Endothelial cell of umbilical vein (primary cell): ENCODE measurements at regions not wholly inside any gene's neighbourhood (a gene's known extent, or its start where the extent isn't known, plus 50 kb on each side); places are given as distances from the start of the nearest gene placed in this dataset.

Source experiments
- BruUV-seq: library from RNA; stranded (reverse); fragments of 400-500 nt; replicated peaks from 2 replicates; lab custom pipeline; 2021; lab: Mats Ljungman, UMichigan
- CTCF ChIA-PET: fragments of 300-600, 350-600 bp; sonication (Branson Sonifier 250); formaldehyde crosslinking; loops from one replicate; lab custom pipeline; 2021; ENCODE audit warnings: antibody characterized with exemption, inconsistent platforms; lab: Charles Lee
- POLR2A ChIA-PET: fragments of 300-600, 350-600 bp; sonication (Branson Sonifier 250); formaldehyde crosslinking; loops from one replicate; lab custom pipeline; 2021; ENCODE audit warnings: antibody characterized with exemption, inconsistent platforms; lab: Charles Lee
- DNase-seq: peaks from one replicate; pipeline ENCODE4 v3.0.0-alpha.2; 2011; ENCODE audit warnings: low read depth, low spot score
- FAIRE-seq: peaks from 2 replicates; lab custom pipeline; 2011; peaks lifted over from hg19 to GRCh38; lab: Jason Lieb, UNC
- H2AFZ ChIP-seq: 2 replicates; pipeline ENCODE4 v1.6.0; 2012; ENCODE audit warnings: low read depth, low read length, control low read depth, inconsistent platforms
- H3K27ac ChIP-seq: 2 replicates; pipeline ENCODE4 v1.5.1; 2011; ENCODE audit warnings: low read depth, mild to moderate bottlenecking, control low read depth, low read length, moderate library complexity; ENCODE audit not compliant: insufficient read depth
- H3K27me3 ChIP-seq, 2 experiments: 2 replicates each; pipeline versions ENCODE4 v1.6.0 to v1.6.1; 2011; ENCODE audit warnings: low read length in 2 of 2, mixed read lengths in 1 of 2; ENCODE audit not compliant: control insufficient read depth in 2 of 2, insufficient read depth in 2 of 2
- H3K36me3 ChIP-seq, 2 experiments: 2 replicates in 1 of 2; 3 replicates in 1 of 2; pipeline ENCODE4 v1.5.1; 2011; ENCODE audit warnings: low read length in 2 of 2, mild to moderate bottlenecking in 1 of 2, moderate library complexity in 1 of 2; ENCODE audit not compliant: control insufficient read depth in 2 of 2, insufficient read depth in 2 of 2; ENCODE audit errors: extremely low read depth in 1 of 2
- H3K4me1 ChIP-seq: 3 replicates; pipeline ENCODE4 v1.5.1; 2011; ENCODE audit warnings: mild to moderate bottlenecking, low read length; ENCODE audit not compliant: control insufficient read depth, insufficient read depth; ENCODE audit errors: extremely low read depth
- H3K4me2 ChIP-seq: 2 replicates; pipeline ENCODE4 v1.6.1; 2011; ENCODE audit warnings: low read length, control low read depth, mixed read lengths; ENCODE audit not compliant: insufficient read depth
- H3K4me3 ChIP-seq, 3 experiments: fragments of 200-600 bp in 1 of 3; sonication (generic), shearing (Covaris generic) in 1 of 3; replicated peaks in 1 of 3; 2 replicates each; pipeline ENCODE4 v1.5.1; 2011 to 2016; ENCODE audit warnings: control low read depth in 3 of 3, low read length in 3 of 3, mild to moderate bottlenecking in 2 of 3, inconsistent platforms in 1 of 3, low read depth in 1 of 3, moderate library complexity in 1 of 3; ENCODE audit not compliant: insufficient read depth in 1 of 3
- H3K79me2 ChIP-seq: 2 replicates; pipeline ENCODE4 v1.6.0; 2012; ENCODE audit warnings: low read length, inconsistent platforms; ENCODE audit not compliant: control insufficient read depth, insufficient read depth
- H3K9ac ChIP-seq: replicated peaks from 2 replicates; pipeline ENCODE3; 2011; ENCODE audit warnings: low read length, control low read depth; ENCODE audit not compliant: insufficient read depth; ENCODE audit errors: extremely low read depth
- H3K9me1 ChIP-seq: replicated peaks from 3 replicates; pipeline ENCODE4 v1.6.0; 2011; ENCODE audit warnings: mild to moderate bottlenecking, low read length; ENCODE audit not compliant: control insufficient read depth, insufficient read depth; ENCODE audit errors: extremely low read depth
- H3K9me3 ChIP-seq: replicated peaks from 2 replicates; pipeline ENCODE4 v1.5.1; 2012; ENCODE audit warnings: low read length, inconsistent platforms; ENCODE audit not compliant: control insufficient read depth, insufficient read depth
- H4K20me1 ChIP-seq: replicated peaks from 2 replicates; pipeline ENCODE3; 2011; ENCODE audit warnings: mild to moderate bottlenecking, low read length; ENCODE audit not compliant: control insufficient read depth, insufficient read depth; ENCODE audit errors: extremely low read depth
- CTCF ChIP-seq, 2 donors: IDR thresholded peaks; 1 replicate in 1 of 2; 2 replicates in 1 of 2; pipeline ENCODE4 v1.5.1; 2011; ENCODE audit warnings: low read length in 2 of 2, mild to moderate bottlenecking in 2 of 2, moderate library complexity in 2 of 2, control low read depth in 1 of 2, inconsistent platforms in 1 of 2, low read depth in 1 of 2; ENCODE audit not compliant: insufficient read depth in 1 of 2; ENCODE audit errors: extremely low read depth in 1 of 2
- EZH2 ChIP-seq: IDR thresholded peaks from 2 replicates; pipeline ENCODE4 v1.6.1; 2012; ENCODE audit warnings: borderline replicate concordance, low read depth, mild to moderate bottlenecking, moderate library complexity, low read length, inconsistent platforms; ENCODE audit not compliant: severe bottlenecking
- FOS ChIP-seq: IDR thresholded peaks from 2 replicates; pipeline ENCODE4 v1.6.1; 2011; ENCODE audit warnings: mild to moderate bottlenecking, low read length, moderate library complexity, borderline replicate concordance; ENCODE audit not compliant: insufficient read depth
- GATA2 ChIP-seq: IDR thresholded peaks from 2 replicates; pipeline ENCODE4 v1.7.0; 2011; ENCODE audit warnings: low read depth, mild to moderate bottlenecking, moderate library complexity, mixed read lengths, low read length; ENCODE audit not compliant: insufficient read length, insufficient read depth
- JUN ChIP-seq: IDR thresholded peaks from 2 replicates; pipeline ENCODE4 v1.6.1; 2011; ENCODE audit warnings: borderline replicate concordance, low read depth; ENCODE audit not compliant: insufficient read length, insufficient read depth
- MAX ChIP-seq: IDR thresholded peaks from 2 replicates; pipeline ENCODE4 v1.6.1; 2011; ENCODE audit not compliant: insufficient read depth, insufficient read length
- MYC ChIP-seq: IDR thresholded peaks from one replicate; pipeline ENCODE4 v1.6.1; 2011; ENCODE audit warnings: mild to moderate bottlenecking, low read depth, low read length
- POLR2A ChIP-seq: IDR thresholded peaks from 2 replicates; pipeline ENCODE4 v1.6.1; 2012; ENCODE audit warnings: low read depth, mild to moderate bottlenecking, control low read depth, low read length
- POLR2AphosphoS5 ChIP-seq: IDR thresholded peaks from 2 replicates; pipeline ENCODE4 v1.6.1; 2012; ENCODE audit warnings: low read depth, mild to moderate bottlenecking, control low read depth, low read length, moderate library complexity; ENCODE audit not compliant: insufficient read depth
- dilution Hi-C: fragments of 300-500 bp; cut with MboI; formaldehyde crosslinking; loops from one replicate; pipeline ENCODE4 v1.15.0; 2019; ENCODE audit warnings: low sequenced_read_pairs; ENCODE audit not compliant: extremely low pct_ligation_motif_present
- intact Hi-C: fragments of 100-400 bp; cut with micrococcal nuclease; formaldehyde crosslinking; loops from one replicate; pipeline ENCODE4 v1.10.0; 2022

GRCh38 chr12:76144245-76144549 is 59.7 kb upstream of the NAP1L1 start:
- Histone ChIP-seq H3K27ac (no peak overlapping the region), H3K79me2 (no peaks in the 10 kb centered on the region), H3K4me1 (no peaks in the 10 kb centered on the region), H3K4me3 (no peak overlapping the region), H4K20me1 (no peaks in the 10 kb centered on the region), H3K36me3 (no peaks in the 10 kb centered on the region), H3K9me1 (no peaks in the 10 kb centered on the region), H2AFZ (peak overlapping the region; percentile 58), H3K9ac (no peak overlapping the region), H3K9me3 (no peaks in the 10 kb centered on the region), H3K4me2 (no peak overlapping the region), H3K27me3 (no peaks in the 10 kb centered on the region)
- CTCF ChIA-PET = interaction anchor here (0.8 to 1.6 kb wide), 3 partner anchors 10 to 14 kb away, joined by 3 to 7 read pairs (median 4); no protein-coding TSS in a partner anchor
- DNase-seq = peak; percentile 76
- no TSS peak for BruUV-seq
- no peak for TF ChIP-seq JUN
- TF ChIP-seq CTCF (IDR thresholded peaks at IDR 0.05; ENCODE audit: extremely low read depth in 1 of 2, insufficient read depth in 1 of 2, low read depth in 1 of 2, low read length in 2 of 2) = no peak
- TF ChIP-seq POLR2A = no peak
- TF ChIP-seq FOS = no peak
- no peak for TF ChIP-seq MAX
- TF ChIP-seq EZH2 = no peak
- TF ChIP-seq GATA2 = no peak
- TF ChIP-seq MYC = no peak
- TF ChIP-seq POLR2AphosphoS5 = no peak
- POLR2A ChIA-PET = no interaction called here
- intact Hi-C loops = no loop called here
- dilution Hi-C loops = no loop called here
- FAIRE-seq = peak; percentile 56
